PC-9 (cell line): ENCODE measurements at regions not wholly inside any gene's neighbourhood (a gene's known extent, or its start where the extent isn't known, plus 50 kb on each side); places are given as distances from the start of the nearest gene placed in this dataset.

Source experiments
- BruUV-seq: library from RNA; stranded (reverse); fragments of 400-500 nt; replicated peaks from 2 replicates; lab custom pipeline; 2021; lab: Mats Ljungman, UMichigan
- CTCF ChIA-PET: fragments of 300-600 bp; sonication (Branson Sonifier 250); formaldehyde crosslinking; loops from one replicate; lab custom pipeline; 2022; ENCODE audit warnings: antibody characterized with exemption; lab: Charles Lee
- POLR2A ChIA-PET: fragments of 300-600 bp; sonication (Branson Sonifier 250); formaldehyde crosslinking; loops from one replicate; lab custom pipeline; 2022; ENCODE audit warnings: antibody characterized with exemption; ENCODE audit not compliant: unreplicated experiment; lab: Charles Lee
- DNase-seq, 2 experiments: peaks; one replicate each; pipeline versions ENCODE4 v3.0.0 to v3.0.0-alpha.2; 2015 to 2022; ENCODE audit warnings: mixed read lengths in 1 of 2
- H2AFZ ChIP-seq: fragments of 200-600 bp; sonication (generic); 2 replicates; pipeline ENCODE4 v1.8.1; 2017; ENCODE audit warnings: antibody characterized with exemption
- H3F3A ChIP-seq: fragments of 200-600 bp; sonication (generic); 2 replicates; pipeline ENCODE4 v1.8.1; 2017; ENCODE audit warnings: antibody characterized with exemption, mild to moderate bottlenecking, low read depth; ENCODE audit not compliant: insufficient read depth
- H3K27ac ChIP-seq: fragments of 200-600 bp; sonication (generic); 2 replicates; pipeline ENCODE4 v1.6.1; 2016; ENCODE audit warnings: mixed run types
- H3K27me3 ChIP-seq: fragments of 200-600 bp; sonication (generic); 2 replicates; pipeline ENCODE4 v1.6.1; 2016; ENCODE audit warnings: low read depth, mixed run types; ENCODE audit not compliant: insufficient read depth
- H3K36me3 ChIP-seq: fragments of 200-600 bp; sonication (generic); 2 replicates; pipeline ENCODE4 v1.6.1; 2016; ENCODE audit warnings: low read depth, mixed run types
- H3K4me1 ChIP-seq: fragments of 200-600 bp; sonication (generic); replicated peaks from 2 replicates; pipeline ENCODE4 v1.6.1; 2016; ENCODE audit warnings: mixed run types; ENCODE audit not compliant: insufficient read depth
- H3K4me2 ChIP-seq: fragments of 200-600 bp; sonication (generic); 2 replicates; pipeline ENCODE4 v1.6.1; 2017; ENCODE audit warnings: mixed run types
- H3K4me3 ChIP-seq: fragments of 200-600 bp; sonication (generic); 2 replicates; pipeline ENCODE4 v1.6.1; 2016; ENCODE audit warnings: mixed run types
- H3K79me2 ChIP-seq: fragments of 200-600 bp; sonication (generic); 2 replicates; pipeline ENCODE4 v1.6.1; 2017; ENCODE audit warnings: low read depth, mixed run types
- H3K9me2 ChIP-seq: fragments of 200-600 bp; sonication (generic); 2 replicates; pipeline ENCODE4 v1.8.1; 2017; ENCODE audit warnings: mild to moderate bottlenecking; ENCODE audit not compliant: insufficient read depth
- H3K9me3 ChIP-seq: fragments of 200-600 bp; sonication (generic); 2 replicates; pipeline ENCODE4 v1.8.1; 2016; ENCODE audit warnings: low read depth; ENCODE audit not compliant: insufficient read depth
- H4K20me1 ChIP-seq: fragments of 200-600 bp; sonication (generic); 2 replicates; pipeline ENCODE4 v1.8.1; 2017; ENCODE audit not compliant: insufficient read depth
- CTCF ChIP-seq: fragments of 200-600 bp; sonication (generic); conservative IDR thresholded peaks from 2 replicates; pipeline ENCODE4 v1.6.1; 2017; ENCODE audit warnings: mixed run types, antibody characterized with exemption, mild to moderate bottlenecking, moderate library complexity
- EZH2 ChIP-seq: fragments of 200-600 bp; sonication (generic); IDR thresholded peaks from 2 replicates; pipeline ENCODE4 v1.8.0; 2017; ENCODE audit warnings: antibody characterized with exemption, low read depth
- intact Hi-C: fragments of 100-400 bp; cut with micrococcal nuclease; formaldehyde crosslinking; loops from one replicate; pipeline ENCODE4 v1.10.0; 2022; ENCODE audit not compliant: unreplicated experiment

- Histone ChIP-seq H3K79me2 (no peaks in the 10 kb centered on the region), H3K9me2 (no peaks in the 10 kb centered on the region), H3K27ac (no peak overlapping the region), H3K27me3 (no peaks in the 10 kb centered on the region), H3K9me3 (peaks cover 4% of the 10 kb centered on the region; the same call in 1 of the 2 replicates), H4K20me1 (no peaks in the 10 kb centered on the region), H3F3A (0 out of 2 replicates have a peak, but pooled peaks cover 6% of the 10 kb centered on the region), H2AFZ (no peak overlapping the region), H3K4me1 (no peaks in the 10 kb centered on the region), H3K36me3 (no peaks in the 10 kb centered on the region), H3K4me3 (no peak overlapping the region), H3K4me2 (no peak overlapping the region)
- no peak for TF ChIP-seq CTCF
- TF ChIP-seq EZH2, result no peak
- POLR2A ChIA-PET, result no interaction called here
- no peak for DNase-seq
- CTCF ChIA-PET, result no interaction called here
- BruUV-seq, result no TSS peak
- intact Hi-C loops, result no loop called here
Measured at GRCh38 chr3:132084982-132085381, 50.2 kb upstream of the CPNE4 start.

GRCh38 chr3:132087356-132087755 lies 52.5 kb upstream of the CPNE4 start:
- Histone ChIP-seq H3K4me3 (no peak overlapping the region), H3K9me3 (peaks cover 4% of the 10 kb centered on the region; the same call in 1 of the 2 replicates), H3K4me2 (no peak overlapping the region), H3K79me2 (no peaks in the 10 kb centered on the region), H4K20me1 (no peaks in the 10 kb centered on the region), H2AFZ (no peak overlapping the region), H3K27ac (no peak overlapping the region), H3K9me2 (no peaks in the 10 kb centered on the region), H3K27me3 (no peaks in the 10 kb centered on the region), H3F3A (0 out of 2 replicates have a peak, but pooled peaks cover 6% of the 10 kb centered on the region), H3K36me3 (no peaks in the 10 kb centered on the region), H3K4me1 (no peaks in the 10 kb centered on the region)
- ChIA-PET POLR2A (no interaction called here), CTCF (no interaction called here)
- no TSS peak for BruUV-seq
- TF ChIP-seq EZH2, result no peak
- TF ChIP-seq CTCF, result no peak
- intact Hi-C loops, result no loop called here
- DNase-seq, result no peak

GRCh38 chr3:132088291-132088690 lies 53.5 kb upstream of the CPNE4 start:
- H4K20me1 ChIP-seq, result no peaks in the 10 kb centered on the region
- no peaks in the 10 kb centered on the region for H3K27me3 ChIP-seq
- TF ChIP-seq CTCF (no peak), EZH2 (no peak)
- H3F3A ChIP-seq, result 0 out of 2 replicates have a peak, but pooled peaks cover 6% of the 10 kb centered on the region
- H2AFZ ChIP-seq, result no peak overlapping the region
- no peak for DNase-seq
- H3K36me3 ChIP-seq, result no peaks in the 10 kb centered on the region
- ChIA-PET CTCF (no interaction called here), POLR2A (no interaction called here)
- no TSS peak for BruUV-seq
- no peaks in the 10 kb centered on the region for H3K79me2 ChIP-seq
- intact Hi-C loops, result no loop called here
- no peak overlapping the region for H3K4me2 ChIP-seq
- H3K27ac ChIP-seq, result no peak overlapping the region
- peaks cover 4% of the 10 kb centered on the region; the same call in 1 of the 2 replicates for H3K9me3 ChIP-seq
- no peaks in the 10 kb centered on the region for H3K9me2 ChIP-seq
- no peaks in the 10 kb centered on the region for H3K4me1 ChIP-seq
- no peak overlapping the region for H3K4me3 ChIP-seq
